ENCODE measurements at regions not wholly inside any gene's neighbourhood (a gene's known extent, or its start where the extent isn't known, plus 50 kb on each side); places are given as distances from the start of the nearest gene placed in this dataset.

DNA sequence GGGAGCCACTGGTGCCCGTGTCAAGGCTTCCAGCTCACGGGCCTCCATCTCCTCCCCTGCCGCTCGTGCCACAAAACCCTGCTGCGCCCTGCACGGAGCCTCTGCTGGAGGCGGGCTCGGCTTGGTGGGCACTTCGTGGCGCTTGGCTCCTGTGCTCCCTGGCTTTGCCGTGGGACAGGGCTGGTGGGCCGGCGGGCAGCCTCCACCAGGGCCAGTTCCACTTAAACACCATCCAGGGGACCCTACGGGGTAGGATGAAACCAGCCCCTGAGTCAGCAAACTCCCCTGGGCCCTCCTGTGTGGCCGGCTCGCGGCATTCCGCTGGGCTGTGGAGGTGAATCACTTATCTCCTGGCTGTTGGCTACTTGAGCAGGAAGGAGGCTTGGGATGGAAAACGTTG, 1304.6 kb downstream of the BRD1 start:
- TF ChIP-seq, protein P1, sequence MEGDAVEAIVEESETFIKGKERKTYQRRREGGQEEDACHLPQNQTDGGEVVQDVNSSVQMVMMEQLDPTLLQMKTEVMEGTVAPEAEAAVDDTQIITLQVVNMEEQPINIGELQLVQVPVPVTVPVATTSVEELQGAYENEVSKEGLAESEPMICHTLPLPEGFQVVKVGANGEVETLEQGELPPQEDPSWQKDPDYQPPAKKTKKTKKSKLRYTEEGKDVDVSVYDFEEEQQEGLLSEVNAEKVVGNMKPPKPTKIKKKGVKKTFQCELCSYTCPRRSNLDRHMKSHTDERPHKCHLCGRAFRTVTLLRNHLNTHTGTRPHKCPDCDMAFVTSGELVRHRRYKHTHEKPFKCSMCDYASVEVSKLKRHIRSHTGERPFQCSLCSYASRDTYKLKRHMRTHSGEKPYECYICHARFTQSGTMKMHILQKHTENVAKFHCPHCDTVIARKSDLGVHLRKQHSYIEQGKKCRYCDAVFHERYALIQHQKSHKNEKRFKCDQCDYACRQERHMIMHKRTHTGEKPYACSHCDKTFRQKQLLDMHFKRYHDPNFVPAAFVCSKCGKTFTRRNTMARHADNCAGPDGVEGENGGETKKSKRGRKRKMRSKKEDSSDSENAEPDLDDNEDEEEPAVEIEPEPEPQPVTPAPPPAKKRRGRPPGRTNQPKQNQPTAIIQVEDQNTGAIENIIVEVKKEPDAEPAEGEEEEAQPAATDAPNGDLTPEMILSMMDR (conservative IDR thresholded peaks at IDR 0.05; ENCODE audit: low read length) = no peak
- no peak for TF ChIP-seq EZH2phosphoT487 (IDR thresholded peaks at IDR 0.05; ENCODE audit: borderline replicate concordance)
